GM21786 (cell line): ENCODE measurements at regions not wholly inside any gene's neighbourhood (a gene's known extent, or its start where the extent isn't known, plus 50 kb on each side); places are given as distances from the start of the nearest gene placed in this dataset.
A peak's percentile ranks its signal among the peaks of the same experiment; 100 is the strongest.

Experiments used
- ATAC-seq: cut with Tn5 transposase; IDR thresholded peaks from one replicate; pipeline ENCODE4 v1.9.1; 2021; ENCODE audit not compliant: unreplicated experiment

- no peak for ATAC-seq
These were observed 76.5 kb upstream of the BCL6 start for GRCh38 chr3:187821616-187822317.

- no peak for ATAC-seq
These were observed 77.1 kb upstream of the BCL6 start for GRCh38 chr3:187822402-187822801.

GRCh38 chr3:187823746-187824145, 78.5 kb upstream of the BCL6 start:
- ATAC-seq, result no peak

GRCh38 chr3:187827723-187828122, 82.5 kb upstream of the BCL6 start:
- no peak for ATAC-seq

- ATAC-seq, result peak; percentile 77
These were observed 83.5 kb upstream of the BCL6 start for GRCh38 chr3:187828579-187829452.

- no peak for ATAC-seq
These were observed 84.9 kb upstream of the BCL6 start for GRCh38 chr3:187830181-187830580.

- ATAC-seq, result no peak
These were observed 86.1 kb upstream of the BCL6 start for GRCh38 chr3:187831125-187832051.

- no peak for ATAC-seq
These were observed 86.9 kb upstream of the BCL6 start for GRCh38 chr3:187832202-187832601.

GRCh38 chr3:187833375-187833774, 88.1 kb upstream of the BCL6 start:
- no peak for ATAC-seq

- ATAC-seq, result no peak
These were observed 88.7 kb upstream of the BCL6 start for GRCh38 chr3:187833799-187834578.

- no peak for ATAC-seq
These were observed 91.8 kb upstream of the BCL6 start for GRCh38 chr3:187836823-187837770.

GRCh38 chr3:187838016-187838540, 92.8 kb upstream of the BCL6 start:
- ATAC-seq, result no peak

- ATAC-seq, result no peak
These were observed 94.2 kb upstream of the BCL6 start for GRCh38 chr3:187839422-187839821.

- ATAC-seq, result no peak
These were observed 95.6 kb upstream of the BCL6 start for GRCh38 chr3:187840856-187841255.

GRCh38 chr3:187841560-187841959, 96.3 kb upstream of the BCL6 start:
- no peak for ATAC-seq

GRCh38 chr3:187843654-187844053, 98.4 kb upstream of the BCL6 start:
- no peak for ATAC-seq

- no peak for ATAC-seq
These were observed 99.4 kb upstream of the BCL6 start for GRCh38 chr3:187844708-187845107.

GRCh38 chr3:187845826-187846225, 100.6 kb upstream of the BCL6 start:
- no peak for ATAC-seq

GRCh38 chr3:187848401-187848800, 103.1 kb upstream of the BCL6 start:
- ATAC-seq, result no peak
